ENCODE measurements at regions not wholly inside any gene's neighbourhood (a gene's known extent, or its start where the extent isn't known, plus 50 kb on each side); places are given as distances from the start of the nearest gene placed in this dataset.

DNA sequence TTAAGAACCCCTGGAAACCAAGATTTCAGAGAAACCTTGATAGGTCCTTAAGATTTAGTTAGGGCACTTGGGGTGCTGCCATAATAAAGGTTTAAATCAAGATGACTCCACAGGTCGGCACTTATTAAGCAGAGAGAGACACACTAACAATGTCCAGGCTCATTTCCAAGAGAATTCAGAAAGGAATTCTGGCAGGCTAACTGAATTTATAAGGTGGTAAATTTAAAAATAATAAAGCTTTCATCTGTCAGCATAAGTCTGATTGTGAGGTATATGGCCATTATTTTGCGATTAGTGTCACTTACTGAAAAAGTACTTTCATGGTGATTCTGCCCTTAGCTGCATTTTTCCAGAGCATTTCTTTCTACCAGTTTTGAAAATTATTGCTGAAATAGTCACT, 472.7 kb downstream of the ARAP2 start:
- H3K4me1 ChIP-seq = no peaks in the 10 kb centered on the region
- TF ChIP-seq POLR2A (IDR thresholded peaks at IDR 0.05) = no peak
- TF ChIP-seq, protein P1, sequence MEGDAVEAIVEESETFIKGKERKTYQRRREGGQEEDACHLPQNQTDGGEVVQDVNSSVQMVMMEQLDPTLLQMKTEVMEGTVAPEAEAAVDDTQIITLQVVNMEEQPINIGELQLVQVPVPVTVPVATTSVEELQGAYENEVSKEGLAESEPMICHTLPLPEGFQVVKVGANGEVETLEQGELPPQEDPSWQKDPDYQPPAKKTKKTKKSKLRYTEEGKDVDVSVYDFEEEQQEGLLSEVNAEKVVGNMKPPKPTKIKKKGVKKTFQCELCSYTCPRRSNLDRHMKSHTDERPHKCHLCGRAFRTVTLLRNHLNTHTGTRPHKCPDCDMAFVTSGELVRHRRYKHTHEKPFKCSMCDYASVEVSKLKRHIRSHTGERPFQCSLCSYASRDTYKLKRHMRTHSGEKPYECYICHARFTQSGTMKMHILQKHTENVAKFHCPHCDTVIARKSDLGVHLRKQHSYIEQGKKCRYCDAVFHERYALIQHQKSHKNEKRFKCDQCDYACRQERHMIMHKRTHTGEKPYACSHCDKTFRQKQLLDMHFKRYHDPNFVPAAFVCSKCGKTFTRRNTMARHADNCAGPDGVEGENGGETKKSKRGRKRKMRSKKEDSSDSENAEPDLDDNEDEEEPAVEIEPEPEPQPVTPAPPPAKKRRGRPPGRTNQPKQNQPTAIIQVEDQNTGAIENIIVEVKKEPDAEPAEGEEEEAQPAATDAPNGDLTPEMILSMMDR (IDR thresholded peaks at IDR 0.05) = no peak
- H3K27ac ChIP-seq = no peak overlapping the region
- no peaks in the 10 kb centered on the region for H3K9me3 ChIP-seq
- no peak overlapping the region for H3K4me3 ChIP-seq
- WGBS (ENCODE audit: insufficient coverage, low coverage, low lambda C conversion rate, missing lambda C conversion rate) = 61% methylated on average over 2 of the region's 2 CpGs
- DNase-seq (no peak), ATAC-seq (no peak)
- H3K27me3 ChIP-seq = no peaks in the 10 kb centered on the region
- intact Hi-C loops (cut with DNase I) = no loop called here
- H3K36me3 ChIP-seq = no peaks in the 10 kb centered on the region

DNA sequence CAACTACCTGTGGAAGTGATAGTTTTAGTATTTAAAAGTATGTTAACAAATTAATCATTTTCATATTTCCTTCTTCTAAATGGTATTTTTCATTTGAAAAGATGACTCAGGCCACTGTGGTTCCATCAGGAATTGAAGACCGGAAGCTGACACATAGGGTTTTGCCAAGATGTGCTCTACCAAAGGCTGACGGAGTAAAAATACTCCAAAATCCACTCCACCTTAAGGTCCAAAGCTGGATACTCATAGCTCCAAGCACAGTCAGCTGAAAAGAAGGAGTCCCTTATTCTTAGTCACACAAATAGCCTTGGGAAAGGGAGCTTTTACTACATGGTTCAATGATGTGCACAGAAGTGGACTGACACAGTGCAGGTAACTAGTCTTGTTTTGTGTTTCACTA, 472.0 kb downstream of the ARAP2 start:
- TF ChIP-seq, protein P1 (IDR thresholded peaks at IDR 0.05) = no peak
- TF ChIP-seq POLR2A (IDR thresholded peaks at IDR 0.05) = no peak
- no peak overlapping the region for H3K4me3 ChIP-seq
- no peak for ATAC-seq
- 72% methylated on average over 2 of the region's 2 CpGs for WGBS (ENCODE audit: insufficient coverage, low coverage, low lambda C conversion rate, missing lambda C conversion rate)
- intact Hi-C loops (cut with DNase I) = no loop called here
- no peaks in the 10 kb centered on the region for H3K4me1 ChIP-seq
- no peaks in the 10 kb centered on the region for H3K27me3 ChIP-seq
- no peak overlapping the region for H3K27ac ChIP-seq
- no peaks in the 10 kb centered on the region for H3K36me3 ChIP-seq
- no peaks in the 10 kb centered on the region for H3K9me3 ChIP-seq
- DNase-seq = no peak

DNA sequence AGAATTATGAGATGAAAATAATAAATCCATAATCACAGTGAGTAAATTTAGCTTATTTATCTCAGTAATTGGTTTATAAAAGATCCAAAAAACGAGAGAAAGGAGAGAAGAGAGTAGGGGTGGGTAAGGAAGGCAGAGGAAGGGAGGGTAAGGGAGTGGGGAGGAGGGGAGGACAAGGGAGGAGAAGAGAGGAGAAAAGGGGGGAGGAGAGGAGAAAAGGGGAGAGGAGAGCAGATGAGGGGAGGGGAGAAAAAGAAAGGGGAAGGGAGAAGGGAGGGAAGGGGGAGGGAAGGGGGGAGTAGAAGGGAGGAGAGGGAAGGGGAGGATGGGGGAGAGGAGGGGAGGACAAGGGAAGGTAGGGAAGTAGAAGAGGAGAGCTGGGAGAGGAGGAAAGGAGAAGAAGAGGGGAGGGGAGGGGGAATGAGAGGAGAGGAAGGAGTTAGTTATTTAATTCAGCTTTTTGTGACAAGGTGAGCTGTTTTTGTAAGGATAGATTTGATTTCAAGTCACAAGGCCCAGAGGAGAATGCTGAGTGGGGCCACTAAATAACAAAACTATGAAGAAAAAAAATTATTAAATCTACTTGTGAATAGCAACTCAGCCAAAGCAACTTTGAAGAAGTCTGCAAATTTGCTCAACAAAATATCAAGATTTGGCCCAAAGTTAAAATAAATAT, 454.3 kb downstream of the ARAP2 start:
- DNase-seq (no peak), ATAC-seq (no peak)

DNA sequence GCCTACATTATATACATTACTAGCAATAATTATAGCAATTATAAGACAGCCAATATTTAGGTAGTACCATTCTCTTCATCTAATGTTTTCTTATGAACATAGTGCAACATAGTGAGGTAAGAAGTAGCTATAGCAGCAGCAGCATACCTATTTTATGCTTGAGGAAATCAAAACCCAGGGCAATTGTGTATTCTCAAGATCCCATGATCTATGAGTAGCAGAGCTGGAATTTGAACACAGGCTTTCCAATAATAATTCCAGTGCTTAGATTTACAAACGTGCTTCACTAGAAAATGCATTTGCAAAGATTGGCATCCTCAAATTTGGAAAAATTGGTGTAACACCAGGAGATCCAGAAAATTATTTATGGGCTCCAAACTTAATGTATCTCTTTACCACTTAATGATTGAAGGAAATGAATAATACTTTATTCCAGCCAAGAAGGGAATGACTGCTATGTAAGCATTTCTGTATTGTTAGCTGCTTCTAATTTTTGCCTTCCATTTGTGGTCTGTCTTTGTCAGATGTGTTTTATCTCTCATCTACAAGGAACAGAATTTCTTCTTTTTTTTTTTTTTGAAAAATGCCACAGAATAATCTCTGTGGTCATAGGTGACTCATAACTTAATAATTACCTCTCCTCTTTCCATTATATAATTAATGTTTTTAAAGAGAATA, 451.1 kb downstream of the ARAP2 start:
- Histone ChIP-seq H3K36me3 (no peaks in the 10 kb centered on the region), H3K27ac (no peak overlapping the region), H3K27me3 (no peaks in the 10 kb centered on the region), H3K4me1 (no peaks in the 10 kb centered on the region), H3K9me3 (no peaks in the 10 kb centered on the region), H3K4me3 (no peak overlapping the region)
- TF ChIP-seq POLR2A (IDR thresholded peaks at IDR 0.05) = no peak
- TF ChIP-seq, protein P1 (IDR thresholded peaks at IDR 0.05) = no peak
- intact Hi-C loops (cut with DNase I) = no loop called here
- 17% methylated on average over 1 of the region's 1 CpG for WGBS (ENCODE audit: insufficient coverage, low coverage, low lambda C conversion rate, missing lambda C conversion rate)
- DNase-seq = no peak
- no peak for ATAC-seq

More for the DNA sequence above, 454.3 kb downstream of the ARAP2 start:
- Histone ChIP-seq H3K4me3 (no peak overlapping the region), H3K9me3 (no peaks in the 10 kb centered on the region), H3K27ac (no peak overlapping the region), H3K36me3 (no peaks in the 10 kb centered on the region), H3K4me1 (no peaks in the 10 kb centered on the region), H3K27me3 (no peaks in the 10 kb centered on the region)
- WGBS (ENCODE audit: insufficient coverage, low coverage, low lambda C conversion rate, missing lambda C conversion rate) = 0% methylated on average over 1 of the region's 1 CpG
- no peak for TF ChIP-seq POLR2A (IDR thresholded peaks at IDR 0.05)
- TF ChIP-seq, protein P1 (IDR thresholded peaks at IDR 0.05) = no peak
- intact Hi-C loops (cut with DNase I) = no loop called here

All from right lobe of liver (tissue), 6 donors.